ENCODE measurements at regions not wholly inside any gene's neighbourhood (a gene's known extent, or its start where the extent isn't known, plus 50 kb on each side); places are given as distances from the start of the nearest gene placed in this dataset.
"Not testable (repeated sequence)": the region's sequence is repeated elsewhere in the genome, so short reads cannot be mapped to it uniquely, and the experiment has no call there.

GRCh38 chr3:176850498-176850897 is 346.8 kb downstream of the TBL1XR1 start:
- 94 to 97% methylated on average over 6 of the region's 6 CpGs for WGBS, 2 experiments
- H3K4me1 ChIP-seq (ENCODE audit: control insufficient read depth, insufficient read depth, low read length), result no peaks in the 10 kb centered on the region
- H3K9me3 ChIP-seq (ENCODE audit: control insufficient read depth, low read length), result no peaks in the 10 kb centered on the region
- H3K27me3 ChIP-seq (ENCODE audit: control insufficient read depth, insufficient read depth, low read length, poor library complexity, severe bottlenecking), result no peaks in the 10 kb centered on the region
- H3K27ac ChIP-seq (ENCODE audit: insufficient read depth, low read depth, low read length, poor library complexity, severe bottlenecking), result no peak overlapping the region
- no peaks in the 10 kb centered on the region for H3K36me3 ChIP-seq (ENCODE audit: control insufficient read depth, insufficient read depth, low read length)
- no peak overlapping the region for H3K4me3 ChIP-seq (ENCODE audit: insufficient read depth, low read depth, low read length)

- H3K4me3 ChIP-seq (ENCODE audit: insufficient read depth, low read depth, low read length), result no peak overlapping the region
- WGBS, 2 experiments, result 92 to 94% methylated on average over 4 of the region's 4 CpGs
- no peaks in the 10 kb centered on the region for H3K27me3 ChIP-seq (ENCODE audit: control insufficient read depth, insufficient read depth, low read length, poor library complexity, severe bottlenecking)
- H3K36me3 ChIP-seq (ENCODE audit: control insufficient read depth, insufficient read depth, low read length), result no peaks in the 10 kb centered on the region
- H3K9me3 ChIP-seq (ENCODE audit: control insufficient read depth, low read length), result no peaks in the 10 kb centered on the region
- H3K27ac ChIP-seq (ENCODE audit: insufficient read depth, low read depth, low read length, poor library complexity, severe bottlenecking), result no peak overlapping the region
- H3K4me1 ChIP-seq (ENCODE audit: control insufficient read depth, insufficient read depth, low read length), result no peaks in the 10 kb centered on the region
These were observed 348.7 kb downstream of the TBL1XR1 start for GRCh38 chr3:176848431-176849214.

- Histone ChIP-seq H3K4me3 (ENCODE audit: insufficient read depth, low read depth, low read length) (no peak overlapping the region), H3K4me1 (ENCODE audit: control insufficient read depth, insufficient read depth, low read length) (no peaks in the 10 kb centered on the region), H3K27me3 (ENCODE audit: control insufficient read depth, insufficient read depth, low read length, poor library complexity, severe bottlenecking) (no peaks in the 10 kb centered on the region), H3K27ac (ENCODE audit: insufficient read depth, low read depth, low read length, poor library complexity, severe bottlenecking) (no peak overlapping the region), H3K9me3 (ENCODE audit: control insufficient read depth, low read length) (no peaks in the 10 kb centered on the region), H3K36me3 (ENCODE audit: control insufficient read depth, insufficient read depth, low read length) (no peaks in the 10 kb centered on the region)
- WGBS, 2 experiments, result 76 to 84% methylated on average over 2 of the region's 2 CpGs
These were observed 354.4 kb downstream of the TBL1XR1 start for GRCh38 chr3:176842914-176843313.

- no peaks in the 10 kb centered on the region for H3K27me3 ChIP-seq (ENCODE audit: control insufficient read depth, insufficient read depth, low read length, poor library complexity, severe bottlenecking)
- no peak overlapping the region for H3K4me3 ChIP-seq (ENCODE audit: insufficient read depth, low read depth, low read length)
- no peaks in the 10 kb centered on the region for H3K36me3 ChIP-seq (ENCODE audit: control insufficient read depth, insufficient read depth, low read length)
- 92 to 95% methylated on average over 8 of the region's 8 CpGs for WGBS, 2 experiments
- H3K27ac ChIP-seq (ENCODE audit: insufficient read depth, low read depth, low read length, poor library complexity, severe bottlenecking), result no peak overlapping the region
- no peaks in the 10 kb centered on the region for H3K9me3 ChIP-seq (ENCODE audit: control insufficient read depth, low read length)
- no peaks in the 10 kb centered on the region for H3K4me1 ChIP-seq (ENCODE audit: control insufficient read depth, insufficient read depth, low read length)
These were observed 356.5 kb downstream of the TBL1XR1 start for GRCh38 chr3:176840641-176841286.

- Histone ChIP-seq H3K4me3 (ENCODE audit: insufficient read depth, low read depth, low read length) (no peak overlapping the region), H3K27ac (ENCODE audit: insufficient read depth, low read depth, low read length, poor library complexity, severe bottlenecking) (no peak overlapping the region), H3K9me3 (ENCODE audit: control insufficient read depth, low read length) (no peaks in the 10 kb centered on the region), H3K27me3 (ENCODE audit: control insufficient read depth, insufficient read depth, low read length, poor library complexity, severe bottlenecking) (no peaks in the 10 kb centered on the region), H3K36me3 (ENCODE audit: control insufficient read depth, insufficient read depth, low read length) (no peaks in the 10 kb centered on the region), H3K4me1 (ENCODE audit: control insufficient read depth, insufficient read depth, low read length) (no peaks in the 10 kb centered on the region)
- 91 to 100% methylated on average over 1 to 2 of the region's 2 CpGs for WGBS, 2 experiments
These were observed 357.4 kb downstream of the TBL1XR1 start for GRCh38 chr3:176839901-176840300.

GRCh38 chr3:176839466-176839865 is 357.8 kb downstream of the TBL1XR1 start:
- H3K27ac ChIP-seq (ENCODE audit: insufficient read depth, low read depth, low read length, poor library complexity, severe bottlenecking), result no peak overlapping the region
- H3K36me3 ChIP-seq (ENCODE audit: control insufficient read depth, insufficient read depth, low read length), result no peaks in the 10 kb centered on the region
- no peaks in the 10 kb centered on the region for H3K9me3 ChIP-seq (ENCODE audit: control insufficient read depth, low read length)
- H3K4me1 ChIP-seq (ENCODE audit: control insufficient read depth, insufficient read depth, low read length), result no peaks in the 10 kb centered on the region
- WGBS, 2 experiments, result 89 to 96% methylated on average over 3 of the region's 3 CpGs
- H3K27me3 ChIP-seq (ENCODE audit: control insufficient read depth, insufficient read depth, low read length, poor library complexity, severe bottlenecking), result no peaks in the 10 kb centered on the region
- H3K4me3 ChIP-seq (ENCODE audit: insufficient read depth, low read depth, low read length), result no peak overlapping the region

- H3K4me1 ChIP-seq (ENCODE audit: control insufficient read depth, insufficient read depth, low read length); H3K9me3 ChIP-seq (ENCODE audit: control insufficient read depth, low read length); H3K4me3 ChIP-seq (ENCODE audit: insufficient read depth, low read depth, low read length); H3K27me3 ChIP-seq (ENCODE audit: control insufficient read depth, insufficient read depth, low read length, poor library complexity, severe bottlenecking); H3K27ac ChIP-seq (ENCODE audit: insufficient read depth, low read depth, low read length, poor library complexity, severe bottlenecking); H3K36me3 ChIP-seq (ENCODE audit: control insufficient read depth, insufficient read depth, low read length): not testable (repeated sequence)
- 89 to 90% methylated on average over 15 of the region's 15 CpGs for WGBS, 2 experiments
These were observed 370.0 kb downstream of the TBL1XR1 start for GRCh38 chr3:176827244-176827643.

GRCh38 chr3:176824811-176825210 is 372.5 kb downstream of the TBL1XR1 start:
- Histone ChIP-seq H3K4me3 (ENCODE audit: insufficient read depth, low read depth, low read length) (no peak overlapping the region), H3K36me3 (ENCODE audit: control insufficient read depth, insufficient read depth, low read length) (no peaks in the 10 kb centered on the region), H3K9me3 (ENCODE audit: control insufficient read depth, low read length) (no peaks in the 10 kb centered on the region), H3K27me3 (ENCODE audit: control insufficient read depth, insufficient read depth, low read length, poor library complexity, severe bottlenecking) (no peaks in the 10 kb centered on the region), H3K4me1 (ENCODE audit: control insufficient read depth, insufficient read depth, low read length) (no peaks in the 10 kb centered on the region), H3K27ac (ENCODE audit: insufficient read depth, low read depth, low read length, poor library complexity, severe bottlenecking) (no peak overlapping the region)
- WGBS, 2 experiments, result 36 to 52% methylated on average over 1 of the region's 3 CpGs

- H3K27me3 ChIP-seq (ENCODE audit: control insufficient read depth, insufficient read depth, low read length, poor library complexity, severe bottlenecking), result no peaks in the 10 kb centered on the region
- H3K36me3 ChIP-seq (ENCODE audit: control insufficient read depth, insufficient read depth, low read length), result no peaks in the 10 kb centered on the region
- H3K4me1 ChIP-seq (ENCODE audit: control insufficient read depth, insufficient read depth, low read length), result no peaks in the 10 kb centered on the region
- H3K27ac ChIP-seq (ENCODE audit: insufficient read depth, low read depth, low read length, poor library complexity, severe bottlenecking), result no peak overlapping the region
- 95 to 100% methylated on average over 1 to 2 of the region's 2 CpGs for WGBS, 2 experiments
- no peaks in the 10 kb centered on the region for H3K9me3 ChIP-seq (ENCODE audit: control insufficient read depth, low read length)
- H3K4me3 ChIP-seq (ENCODE audit: insufficient read depth, low read depth, low read length), result no peak overlapping the region
These were observed 376.5 kb downstream of the TBL1XR1 start for GRCh38 chr3:176820764-176821163.

- H3K9me3 ChIP-seq (ENCODE audit: control insufficient read depth, low read length), result no peaks in the 10 kb centered on the region
- H3K27ac ChIP-seq (ENCODE audit: insufficient read depth, low read depth, low read length, poor library complexity, severe bottlenecking), result no peak overlapping the region
- H3K36me3 ChIP-seq (ENCODE audit: control insufficient read depth, insufficient read depth, low read length), result no peaks in the 10 kb centered on the region
- H3K27me3 ChIP-seq (ENCODE audit: control insufficient read depth, insufficient read depth, low read length, poor library complexity, severe bottlenecking), result no peaks in the 10 kb centered on the region
- H3K4me1 ChIP-seq (ENCODE audit: control insufficient read depth, insufficient read depth, low read length), result no peaks in the 10 kb centered on the region
- no peak overlapping the region for H3K4me3 ChIP-seq (ENCODE audit: insufficient read depth, low read depth, low read length)
- 90 to 92% methylated on average over 18 of the region's 18 CpGs for WGBS, 2 experiments
These were observed 380.3 kb downstream of the TBL1XR1 start for GRCh38 chr3:176816937-176817336.
